SK-N-SH (cell line): ENCODE measurements at regions not wholly inside any gene's neighbourhood (a gene's known extent, or its start where the extent isn't known, plus 50 kb on each side); places are given as distances from the start of the nearest gene placed in this dataset.

ENCODE experiments used
- CTCF ChIA-PET: fragments of 300-600, 350-600 bp; formaldehyde crosslinking; extraction: SDS; loops from one replicate; lab custom pipeline; 2021; lab: Yijun Ruan, JAX
- POLR2A ChIA-PET: fragments of 350-600 bp; sonication (Branson Sonifier 250); formaldehyde crosslinking; extraction: SDS; loops from one replicate; lab custom pipeline; 2020; ENCODE audit warnings: antibody characterized with exemption, inconsistent platforms; lab: Yijun Ruan, JAX
- DNase-seq: peaks from one replicate; pipeline ENCODE4 v3.0.0; 2012
- H2AFZ ChIP-seq: fragments of 200-600 bp; sonication (generic); 2 replicates; pipeline ENCODE4 v1.8.1; 2016; ENCODE audit warnings: antibody characterized with exemption, mild to moderate bottlenecking, low read depth
- H3F3A ChIP-seq: fragments of 200-600 bp; sonication (generic); replicated peaks from 2 replicates; pipeline ENCODE3; 2016; ENCODE audit warnings: antibody characterized with exemption, mild to moderate bottlenecking; ENCODE audit not compliant: insufficient read depth
- H3K27ac ChIP-seq, 2 experiments: fragments of 200-500 bp in 1 of 2; fragments of 200-600 bp in 1 of 2; sonication (Bioruptor generic) in 1 of 2; sonication (generic), shearing (Covaris generic) in 1 of 2; 2 replicates each; pipeline versions ENCODE4 v1.5.1 to v1.6.1; 2014 to 2016; ENCODE audit warnings: low read depth in 2 of 2, inconsistent platforms in 1 of 2, low read length in 1 of 2, mild to moderate bottlenecking in 1 of 2, mixed read lengths in 1 of 2
- H3K27me3 ChIP-seq: fragments of 200-600 bp; sonication (generic), shearing (Covaris generic); 2 replicates; pipeline ENCODE4 v1.6.1; 2016; ENCODE audit warnings: mixed run types; ENCODE audit not compliant: insufficient read depth
- H3K36me3 ChIP-seq, 2 experiments: fragments of 200-500 bp in 1 of 2; fragments of 200-600 bp in 1 of 2; sonication (Bioruptor generic) in 1 of 2; sonication (generic) in 1 of 2; replicated peaks in 1 of 2; 2 replicates each; pipeline versions ENCODE3 to v1.5.1; 2014 to 2016; ENCODE audit warnings: low read length in 1 of 2, mild to moderate bottlenecking in 1 of 2; ENCODE audit not compliant: insufficient read depth in 2 of 2, control insufficient read depth in 1 of 2
- H3K4me1 ChIP-seq, 2 experiments: fragments of 200-500 bp in 1 of 2; fragments of 200-600 bp in 1 of 2; sonication (Bioruptor generic) in 1 of 2; sonication (generic), shearing (Covaris generic) in 1 of 2; 2 replicates each; pipeline versions ENCODE4 v1.5.1 to v1.6.1; 2014 to 2016; ENCODE audit warnings: low read depth in 1 of 2, low read length in 1 of 2, mixed run types in 1 of 2; ENCODE audit not compliant: insufficient read depth in 2 of 2, control insufficient read depth in 1 of 2
- H3K4me2 ChIP-seq: fragments of 200-600 bp; sonication (generic), shearing (Covaris generic); 2 replicates; pipeline ENCODE4 v1.6.1; 2017; ENCODE audit warnings: mixed run types
- H3K4me3 ChIP-seq, 2 experiments: fragments of 200-500 bp in 1 of 2; fragments of 200-600 bp in 1 of 2; sonication (Bioruptor generic) in 1 of 2; sonication (generic), shearing (Covaris generic) in 1 of 2; 2 replicates each; pipeline versions ENCODE4 v1.5.1 to v1.8.1; 2014 to 2016; ENCODE audit warnings: low read depth in 2 of 2, inconsistent platforms in 1 of 2, low read length in 1 of 2, mild to moderate bottlenecking in 1 of 2, mixed read lengths in 1 of 2, moderate library complexity in 1 of 2
- H3K79me2 ChIP-seq: fragments of 200-600 bp; sonication (generic); 2 replicates; pipeline ENCODE4 v1.8.1; 2017; ENCODE audit warnings: mild to moderate bottlenecking; ENCODE audit not compliant: insufficient read depth
- H3K9ac ChIP-seq: fragments of 200-600 bp; sonication (generic); 2 replicates; pipeline ENCODE4 v1.6.1; 2017; ENCODE audit warnings: mixed run types
- H3K9me2 ChIP-seq: fragments of 200-600 bp; sonication (generic); 2 replicates; pipeline ENCODE4 v1.6.1; 2017; ENCODE audit warnings: mixed run types
- H3K9me3 ChIP-seq: fragments of 200-600 bp; sonication (generic); 2 replicates; pipeline ENCODE4 v1.6.1; 2017; ENCODE audit warnings: mixed run types, mild to moderate bottlenecking, moderate library complexity
- H4K20me1 ChIP-seq: fragments of 200-600 bp; sonication (generic); 2 replicates; pipeline ENCODE4 v1.6.1; 2017; ENCODE audit warnings: mild to moderate bottlenecking, mixed run types; ENCODE audit not compliant: insufficient read depth
- EP300 ChIP-seq, 2 experiments: IDR thresholded peaks; 2 replicates each; pipeline versions ENCODE4 v1.4.0 to v1.6.1; 2012; ENCODE audit warnings: borderline replicate concordance in 1 of 2, low read depth in 1 of 2, low read length in 1 of 2
- FOSL2 ChIP-seq: IDR thresholded peaks from 2 replicates; pipeline ENCODE4 v1.4.0; 2012; ENCODE audit warnings: low read depth, mild to moderate bottlenecking, moderate library complexity, borderline replicate concordance
- FOXM1 ChIP-seq: IDR thresholded peaks from 2 replicates; pipeline ENCODE4 v1.4.0; 2012; ENCODE audit warnings: low read depth, mild to moderate bottlenecking
- GATA2 ChIP-seq: sonication (generic); formaldehyde crosslinking; IDR thresholded peaks from 2 replicates; pipeline ENCODE4 v1.5.0; 2020; ENCODE audit warnings: mild to moderate bottlenecking, missing genetic modification reagents
- JUND ChIP-seq: IDR thresholded peaks from 2 replicates; pipeline ENCODE4 v1.4.0; 2012
- MAX ChIP-seq: IDR thresholded peaks from 2 replicates; pipeline ENCODE4 v1.4.0; 2012; ENCODE audit warnings: low read depth
- MXI1 ChIP-seq: IDR thresholded peaks from 2 replicates; pipeline ENCODE4 v1.6.1; 2012; ENCODE audit warnings: mild to moderate bottlenecking, low read depth, low read length, improper control_type of control experiment
- NRF1 ChIP-seq: IDR thresholded peaks from 2 replicates; pipeline ENCODE4 v1.6.1; 2012; ENCODE audit warnings: low read depth, mild to moderate bottlenecking, low read length
- PBX3 ChIP-seq: IDR thresholded peaks from 2 replicates; pipeline ENCODE4; 2012
- POLR2AphosphoS5 ChIP-seq: IDR thresholded peaks from 2 replicates; pipeline ENCODE4 v1.6.1; 2012; ENCODE audit warnings: low read depth, low read length
- RAD21 ChIP-seq: IDR thresholded peaks from 2 replicates; pipeline ENCODE4 v1.6.1; 2012; ENCODE audit warnings: mild to moderate bottlenecking, low read length
- RFX5 ChIP-seq: IDR thresholded peaks from 2 replicates; pipeline ENCODE4 v1.6.1; 2012; ENCODE audit warnings: mild to moderate bottlenecking, improper control_type of control experiment, low read length
- SIN3A ChIP-seq: IDR thresholded peaks from 2 replicates; pipeline ENCODE4 v1.6.1; 2012; ENCODE audit warnings: low read depth, mild to moderate bottlenecking, low read length, moderate library complexity, borderline replicate concordance
- TAF1 ChIP-seq: IDR thresholded peaks from 2 replicates; pipeline ENCODE4 v1.6.1; 2012; ENCODE audit warnings: low read depth, mild to moderate bottlenecking, low read length, moderate library complexity, borderline replicate concordance
- WGBS: methylation state at CpG from one replicate; pipeline ENCODE4 v1.1.6; 2017; ENCODE audit warnings: low lambda C conversion rate; 5-methylcytosine and 5-hydroxymethylcytosine counted together
- TF ChIP-seq, protein P1 (sequence below): IDR thresholded peaks from 2 replicates; pipeline ENCODE4 v1.4.0; 2012; ENCODE audit warnings: low read depth, borderline replicate concordance
- TF ChIP-seq, protein P2 (sequence below): IDR thresholded peaks from 2 replicates; pipeline ENCODE4 v1.6.1; 2012; ENCODE audit warnings: mild to moderate bottlenecking, low read depth, low read length, moderate library complexity

DNA sequence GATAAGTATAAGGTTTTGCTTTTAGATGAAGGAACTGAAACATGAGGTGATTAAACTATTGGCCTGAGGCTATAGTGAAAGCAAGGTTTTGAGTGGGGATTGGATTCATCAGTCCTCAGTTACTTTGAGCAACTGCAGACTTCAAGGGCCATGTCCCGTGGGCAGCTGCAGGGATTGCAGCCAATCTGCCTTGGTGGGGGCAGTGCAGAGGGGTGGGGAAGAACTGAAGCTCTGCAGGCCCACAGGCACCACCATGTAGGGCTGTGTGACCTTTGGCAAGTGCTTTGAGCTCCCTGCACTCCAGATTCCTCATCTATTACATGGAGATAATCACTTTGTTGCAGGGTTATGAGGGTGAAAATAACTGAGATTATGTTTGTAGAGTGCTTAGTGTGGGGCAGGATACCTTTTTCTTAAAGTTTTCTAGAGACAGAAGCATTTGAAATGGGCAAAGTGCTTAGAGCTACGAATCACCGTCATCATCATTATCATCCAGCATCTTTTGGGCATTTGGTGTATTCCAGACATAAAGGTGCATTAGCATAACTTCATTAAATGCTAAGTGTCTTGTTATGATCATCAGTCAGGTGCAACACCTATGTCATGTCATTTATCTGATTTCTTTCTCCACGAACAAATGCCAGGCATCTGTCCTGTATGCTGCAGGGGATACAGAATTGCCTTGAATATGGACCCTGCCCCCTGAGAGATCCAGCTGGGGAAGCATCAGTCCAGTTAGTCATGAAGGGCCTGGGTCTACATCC lies 72.1 kb upstream of the TENM4 start:
- TF ChIP-seq GATA2 (CRISPR knock-in tag) (peak; percentile 59), PBX3 (no peak)
- Histone ChIP-seq H3K27me3 (peaks cover 7% of the 10 kb centered on the region; the same call in 1 of the 2 replicates), H3K36me3 (no peaks in the 10 kb centered on the region), H3K4me2 (no peak overlapping the region), H3K9me2 (no peaks in the 10 kb centered on the region), H3F3A (no peaks in the 10 kb centered on the region), H3K9ac (no peak overlapping the region), H2AFZ (no peak overlapping the region), H3K27ac (peak overlapping the region in 1 of 2 experiments; percentile 55; a peak in 2 of 4 replicates), H3K4me3 (no peak overlapping the region), H3K9me3 (no peaks in the 10 kb centered on the region), H3K79me2 (no peaks in the 10 kb centered on the region), H3K4me1 (peaks cover 0 to 21% of the 10 kb centered on the region in 2 experiments; a peak in 2 of 4 replicates), H4K20me1 (no peaks in the 10 kb centered on the region)
- 9% methylated on average over 4 of the region's 4 CpGs for WGBS
- ChIA-PET CTCF (interaction anchor here (0.9 to 4.9 kb wide), 3 partner anchors 19 to 1306 kb away, joined by 3 to 27 read pairs (median 8); partner anchors contain the start of gene TENM4), POLR2A (no interaction called here)
- DNase-seq: peak; percentile 57

DNA sequence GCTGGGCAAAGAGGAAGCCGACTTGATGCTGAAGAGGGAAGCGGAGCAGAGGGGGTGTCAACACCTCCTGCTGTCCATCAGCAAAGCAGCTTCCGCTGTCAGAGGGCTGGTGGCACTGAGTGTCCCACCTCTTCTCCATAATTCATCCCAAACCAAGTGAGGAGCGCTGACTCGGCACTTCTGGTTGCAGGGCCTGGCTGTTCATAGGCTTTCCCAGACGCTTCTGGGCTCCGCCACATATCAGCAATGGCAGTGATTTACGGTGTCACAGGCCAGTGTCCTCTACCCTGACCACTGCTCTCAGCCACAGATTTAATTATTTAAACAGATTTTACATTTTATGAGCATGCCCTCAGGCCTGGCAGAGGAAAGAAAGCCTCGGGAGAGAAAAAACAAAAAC lies 70.1 kb upstream of the TENM4 start:
- ChIA-PET CTCF (interaction anchor here (4.9 kb wide), 1 partner anchor 17 kb away, joined by 27 read pairs; no protein-coding TSS in a partner anchor), POLR2A (no interaction called here)
- 64% methylated on average over 8 of the region's 9 CpGs for WGBS
- H3K9ac ChIP-seq: no peak overlapping the region
- H3K4me2 ChIP-seq: no peak overlapping the region
- H3K4me1 ChIP-seq: peaks cover 0 to 21% of the 10 kb centered on the region in 2 experiments; a peak in 2 of 4 replicates
- no peaks in the 10 kb centered on the region for H3F3A ChIP-seq
- no peak overlapping the region for H3K4me3 ChIP-seq
- TF ChIP-seq TAF1: no peak
- TF ChIP-seq, protein P1, sequence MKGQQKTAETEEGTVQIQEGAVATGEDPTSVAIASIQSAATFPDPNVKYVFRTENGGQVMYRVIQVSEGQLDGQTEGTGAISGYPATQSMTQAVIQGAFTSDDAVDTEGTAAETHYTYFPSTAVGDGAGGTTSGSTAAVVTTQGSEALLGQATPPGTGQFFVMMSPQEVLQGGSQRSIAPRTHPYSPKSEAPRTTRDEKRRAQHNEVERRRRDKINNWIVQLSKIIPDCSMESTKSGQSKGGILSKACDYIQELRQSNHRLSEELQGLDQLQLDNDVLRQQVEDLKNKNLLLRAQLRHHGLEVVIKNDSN: no peak
- TF ChIP-seq MXI1: no peak
- TF ChIP-seq RAD21: no peak
- no peak for TF ChIP-seq RFX5
- TF ChIP-seq PBX3: no peak
- no peak for TF ChIP-seq POLR2AphosphoS5
- no peak for TF ChIP-seq NRF1
- TF ChIP-seq, protein P2, sequence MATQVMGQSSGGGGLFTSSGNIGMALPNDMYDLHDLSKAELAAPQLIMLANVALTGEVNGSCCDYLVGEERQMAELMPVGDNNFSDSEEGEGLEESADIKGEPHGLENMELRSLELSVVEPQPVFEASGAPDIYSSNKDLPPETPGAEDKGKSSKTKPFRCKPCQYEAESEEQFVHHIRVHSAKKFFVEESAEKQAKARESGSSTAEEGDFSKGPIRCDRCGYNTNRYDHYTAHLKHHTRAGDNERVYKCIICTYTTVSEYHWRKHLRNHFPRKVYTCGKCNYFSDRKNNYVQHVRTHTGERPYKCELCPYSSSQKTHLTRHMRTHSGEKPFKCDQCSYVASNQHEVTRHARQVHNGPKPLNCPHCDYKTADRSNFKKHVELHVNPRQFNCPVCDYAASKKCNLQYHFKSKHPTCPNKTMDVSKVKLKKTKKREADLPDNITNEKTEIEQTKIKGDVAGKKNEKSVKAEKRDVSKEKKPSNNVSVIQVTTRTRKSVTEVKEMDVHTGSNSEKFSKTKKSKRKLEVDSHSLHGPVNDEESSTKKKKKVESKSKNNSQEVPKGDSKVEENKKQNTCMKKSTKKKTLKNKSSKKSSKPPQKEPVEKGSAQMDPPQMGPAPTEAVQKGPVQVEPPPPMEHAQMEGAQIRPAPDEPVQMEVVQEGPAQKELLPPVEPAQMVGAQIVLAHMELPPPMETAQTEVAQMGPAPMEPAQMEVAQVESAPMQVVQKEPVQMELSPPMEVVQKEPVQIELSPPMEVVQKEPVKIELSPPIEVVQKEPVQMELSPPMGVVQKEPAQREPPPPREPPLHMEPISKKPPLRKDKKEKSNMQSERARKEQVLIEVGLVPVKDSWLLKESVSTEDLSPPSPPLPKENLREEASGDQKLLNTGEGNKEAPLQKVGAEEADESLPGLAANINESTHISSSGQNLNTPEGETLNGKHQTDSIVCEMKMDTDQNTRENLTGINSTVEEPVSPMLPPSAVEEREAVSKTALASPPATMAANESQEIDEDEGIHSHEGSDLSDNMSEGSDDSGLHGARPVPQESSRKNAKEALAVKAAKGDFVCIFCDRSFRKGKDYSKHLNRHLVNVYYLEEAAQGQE: no peak
- TF ChIP-seq EP300 (IDR thresholded peaks at IDR 0.05; ENCODE audit: borderline replicate concordance in 1 of 2, low read depth in 1 of 2, low read length in 1 of 2): no peak
- TF ChIP-seq FOXM1: no peak
- no peak for TF ChIP-seq SIN3A
- no peak for TF ChIP-seq MAX
- TF ChIP-seq JUND: no peak
- TF ChIP-seq FOSL2: no peak
- H3K27me3 ChIP-seq: peaks cover 7% of the 10 kb centered on the region; the same call in 1 of the 2 replicates
- no peak overlapping the region for H2AFZ ChIP-seq
- no peak overlapping the region; a peak in 1 of 4 replicates for H3K27ac ChIP-seq
- H4K20me1 ChIP-seq: no peaks in the 10 kb centered on the region
- no peaks in the 10 kb centered on the region for H3K9me2 ChIP-seq
- no peaks in the 10 kb centered on the region for H3K36me3 ChIP-seq
- DNase-seq: peak; percentile 26
- no peaks in the 10 kb centered on the region for H3K79me2 ChIP-seq
- no peaks in the 10 kb centered on the region for H3K9me3 ChIP-seq
